Hepatocyte (in vitro differentiated cells): ENCODE measurements at regions not wholly inside any gene's neighbourhood (a gene's known extent, or its start where the extent isn't known, plus 50 kb on each side); places are given as distances from the start of the nearest gene placed in this dataset.

Experiments
- EZH2 ChIP-seq: fragments of 200-600 bp; sonication (generic); IDR thresholded peaks from 2 replicates; pipeline ENCODE4 v1.6.1; 2016; ENCODE audit warnings: antibody characterized with exemption, mild to moderate bottlenecking, borderline replicate concordance
- EZH2phosphoT487 ChIP-seq: fragments of 200-600 bp; sonication (generic); IDR thresholded peaks from one replicate; pipeline ENCODE4 v1.6.1; 2018; ENCODE audit warnings: antibody characterized with exemption, mild to moderate bottlenecking, low read depth, moderate library complexity; ENCODE audit not compliant: unreplicated experiment, severe bottlenecking
- TF ChIP-seq, protein P1 (sequence below): fragments of 200-600 bp; sonication (generic); IDR thresholded peaks from 2 replicates; pipeline ENCODE4 v1.5.1; 2016; ENCODE audit warnings: antibody characterized with exemption, mild to moderate bottlenecking; ENCODE audit not compliant: poor library complexity

DNA sequence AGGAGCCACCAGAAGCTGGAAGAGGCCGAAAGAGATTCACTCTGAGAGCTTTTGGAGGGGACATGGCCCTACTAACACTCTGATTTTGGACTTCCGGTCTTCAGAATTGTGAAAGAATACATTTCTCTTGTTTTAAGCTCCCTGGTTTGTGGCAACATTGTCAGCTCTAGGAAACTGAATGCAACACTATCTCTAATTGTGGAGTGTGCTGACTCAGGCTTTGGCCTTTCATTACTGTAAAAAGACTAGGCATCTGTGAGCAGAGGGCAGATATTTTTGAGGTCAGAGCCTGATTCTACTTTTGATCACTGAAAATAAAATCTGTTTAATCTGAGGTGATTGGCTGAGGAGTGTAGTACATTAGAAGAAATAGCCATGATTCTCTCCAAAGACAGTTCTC, 185.4 kb upstream of the FAM98A start:
- TF ChIP-seq, protein P1, sequence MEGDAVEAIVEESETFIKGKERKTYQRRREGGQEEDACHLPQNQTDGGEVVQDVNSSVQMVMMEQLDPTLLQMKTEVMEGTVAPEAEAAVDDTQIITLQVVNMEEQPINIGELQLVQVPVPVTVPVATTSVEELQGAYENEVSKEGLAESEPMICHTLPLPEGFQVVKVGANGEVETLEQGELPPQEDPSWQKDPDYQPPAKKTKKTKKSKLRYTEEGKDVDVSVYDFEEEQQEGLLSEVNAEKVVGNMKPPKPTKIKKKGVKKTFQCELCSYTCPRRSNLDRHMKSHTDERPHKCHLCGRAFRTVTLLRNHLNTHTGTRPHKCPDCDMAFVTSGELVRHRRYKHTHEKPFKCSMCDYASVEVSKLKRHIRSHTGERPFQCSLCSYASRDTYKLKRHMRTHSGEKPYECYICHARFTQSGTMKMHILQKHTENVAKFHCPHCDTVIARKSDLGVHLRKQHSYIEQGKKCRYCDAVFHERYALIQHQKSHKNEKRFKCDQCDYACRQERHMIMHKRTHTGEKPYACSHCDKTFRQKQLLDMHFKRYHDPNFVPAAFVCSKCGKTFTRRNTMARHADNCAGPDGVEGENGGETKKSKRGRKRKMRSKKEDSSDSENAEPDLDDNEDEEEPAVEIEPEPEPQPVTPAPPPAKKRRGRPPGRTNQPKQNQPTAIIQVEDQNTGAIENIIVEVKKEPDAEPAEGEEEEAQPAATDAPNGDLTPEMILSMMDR = no peak
- TF ChIP-seq EZH2 = no peak
- TF ChIP-seq EZH2phosphoT487 = no peak
